WI38 (cell line): ENCODE measurements at regions not wholly inside any gene's neighbourhood (a gene's known extent, or its start where the extent isn't known, plus 50 kb on each side); places are given as distances from the start of the nearest gene placed in this dataset.

Experiments used
- H3K4me3 ChIP-seq: 2 replicates; pipeline ENCODE4 v1.5.1; 2011; ENCODE audit warnings: low read depth, mild to moderate bottlenecking, control low read depth, low read length
- TF ChIP-seq, protein P1 (sequence below): IDR thresholded peaks from 2 replicates; pipeline ENCODE4 v1.5.1; 2012; ENCODE audit warnings: low read depth, mild to moderate bottlenecking, control low read depth, low read length

- TF ChIP-seq, protein P1, sequence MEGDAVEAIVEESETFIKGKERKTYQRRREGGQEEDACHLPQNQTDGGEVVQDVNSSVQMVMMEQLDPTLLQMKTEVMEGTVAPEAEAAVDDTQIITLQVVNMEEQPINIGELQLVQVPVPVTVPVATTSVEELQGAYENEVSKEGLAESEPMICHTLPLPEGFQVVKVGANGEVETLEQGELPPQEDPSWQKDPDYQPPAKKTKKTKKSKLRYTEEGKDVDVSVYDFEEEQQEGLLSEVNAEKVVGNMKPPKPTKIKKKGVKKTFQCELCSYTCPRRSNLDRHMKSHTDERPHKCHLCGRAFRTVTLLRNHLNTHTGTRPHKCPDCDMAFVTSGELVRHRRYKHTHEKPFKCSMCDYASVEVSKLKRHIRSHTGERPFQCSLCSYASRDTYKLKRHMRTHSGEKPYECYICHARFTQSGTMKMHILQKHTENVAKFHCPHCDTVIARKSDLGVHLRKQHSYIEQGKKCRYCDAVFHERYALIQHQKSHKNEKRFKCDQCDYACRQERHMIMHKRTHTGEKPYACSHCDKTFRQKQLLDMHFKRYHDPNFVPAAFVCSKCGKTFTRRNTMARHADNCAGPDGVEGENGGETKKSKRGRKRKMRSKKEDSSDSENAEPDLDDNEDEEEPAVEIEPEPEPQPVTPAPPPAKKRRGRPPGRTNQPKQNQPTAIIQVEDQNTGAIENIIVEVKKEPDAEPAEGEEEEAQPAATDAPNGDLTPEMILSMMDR = no peak
- H3K4me3 ChIP-seq = no peak overlapping the region
Observed at GRCh38 chr3:174398761-174399160, 460.4 kb upstream of the NAALADL2 start.

- TF ChIP-seq, protein P1 = no peak
- no peak overlapping the region for H3K4me3 ChIP-seq
Observed at GRCh38 chr3:174403831-174404230, 455.3 kb upstream of the NAALADL2 start.

GRCh38 chr3:174408310-174408709 is 450.8 kb upstream of the NAALADL2 start:
- no peak overlapping the region for H3K4me3 ChIP-seq
- TF ChIP-seq, protein P1 = no peak

DNA sequence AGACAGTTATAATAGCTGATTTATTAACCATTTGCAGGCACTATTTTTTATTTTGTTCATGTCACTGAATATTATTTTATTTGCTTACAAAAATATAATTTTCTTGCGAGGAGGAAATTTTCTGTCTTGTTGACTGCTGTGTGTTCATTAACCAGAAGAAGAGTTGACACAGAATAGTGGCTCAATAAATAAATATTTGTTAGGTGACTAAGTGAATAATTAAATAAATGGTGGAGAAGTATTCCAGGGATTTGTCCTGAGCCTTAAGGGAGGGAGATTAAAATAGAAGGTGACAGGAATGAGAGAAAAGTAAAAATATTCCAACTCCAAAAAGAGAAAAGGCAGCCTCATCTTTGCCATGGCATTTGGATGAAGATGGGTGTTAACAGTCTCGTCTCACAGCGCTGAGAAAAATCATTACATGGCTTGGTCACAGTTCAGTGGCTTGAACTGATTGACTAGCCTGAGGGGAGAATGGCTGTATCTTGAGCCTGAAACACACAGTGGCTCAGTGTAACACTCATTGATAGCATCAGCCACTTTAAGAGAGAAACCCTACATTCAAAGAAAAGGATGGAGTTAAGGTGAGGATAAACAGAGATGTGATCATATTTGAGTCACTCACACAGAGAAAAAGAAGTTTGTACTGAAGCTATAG is 449.9 kb upstream of the NAALADL2 start:
- H3K4me3 ChIP-seq = no peak overlapping the region
- TF ChIP-seq, protein P1 = no peak

GRCh38 chr3:174413062-174413912 is 445.8 kb upstream of the NAALADL2 start:
- no peak overlapping the region for H3K4me3 ChIP-seq
- TF ChIP-seq, protein P1 = no peak

- no peak overlapping the region for H3K4me3 ChIP-seq
Observed at GRCh38 chr3:174414902-174415301, 444.2 kb upstream of the NAALADL2 start.

More at GRCh38 chr3:174414902-174415301, 444.2 kb upstream of the NAALADL2 start:
- TF ChIP-seq, protein P1 = no peak
